Suprapubic skin (tissue), 4 donors: ENCODE measurements at regions not wholly inside any gene's neighbourhood (a gene's known extent, or its start where the extent isn't known, plus 50 kb on each side); places are given as distances from the start of the nearest gene placed in this dataset.

Experiments used
- DNase-seq, 2 donors: peaks; one replicate each; pipeline ENCODE4 v3.0.0-alpha.2; 2019; ENCODE audit warnings: low spot score in 2 of 2
- H3K27ac ChIP-seq: fragments of 200-600 bp; sonication (generic); one replicate; pipeline ENCODE4 v1.5.1; 2019
- H3K27me3 ChIP-seq: fragments of 200-600 bp; sonication (generic); one replicate; pipeline ENCODE4 v1.5.1; 2019
- H3K36me3 ChIP-seq: fragments of 200-600 bp; sonication (generic); one replicate; pipeline ENCODE4 v1.5.1; 2019
- H3K4me1 ChIP-seq: fragments of 200-600 bp; sonication (generic); one replicate; pipeline ENCODE4 v1.5.1; 2019
- H3K4me3 ChIP-seq: fragments of 200-600 bp; sonication (generic); one replicate; pipeline ENCODE4 v1.5.1; 2019; ENCODE audit warnings: mild to moderate bottlenecking
- H3K9me3 ChIP-seq: fragments of 200-600 bp; sonication (generic); one replicate; pipeline ENCODE4 v1.5.1; 2019
- EP300 ChIP-seq: sonication (generic); formaldehyde crosslinking; IDR thresholded peaks from one replicate; pipeline ENCODE4 v1.6.1; 2017; ENCODE audit warnings: antibody characterized with exemption
- POLR2A ChIP-seq, 2 donors: fragments of 450-650 bp; IDR thresholded peaks; one replicate each; pipeline ENCODE4 v1.6.1; 2017; ENCODE audit warnings: antibody characterized with exemption in 2 of 2, mild to moderate bottlenecking in 2 of 2, moderate library complexity in 2 of 2
- POLR2AphosphoS5 ChIP-seq, 3 donors: sonication (generic); formaldehyde crosslinking; IDR thresholded peaks; one replicate each; pipeline ENCODE4 v1.6.1; 2017; ENCODE audit warnings: antibody characterized with exemption in 3 of 3
- WGBS: methylation state at CpG from one replicate; pipeline ENCODE4 v1.1.5; 2018; 5-methylcytosine and 5-hydroxymethylcytosine counted together
- TF ChIP-seq, protein P1 (sequence below), 2 donors: fragments of 200-600 bp in 1 of 2; fragments of 450-650 bp in 1 of 2; sonication (generic) in 1 of 2; IDR thresholded peaks; one replicate each; pipeline ENCODE4 v1.5.1; 2016 to 2019; ENCODE audit warnings: antibody characterized with exemption in 2 of 2, mild to moderate bottlenecking in 1 of 2, moderate library complexity in 1 of 2

DNA sequence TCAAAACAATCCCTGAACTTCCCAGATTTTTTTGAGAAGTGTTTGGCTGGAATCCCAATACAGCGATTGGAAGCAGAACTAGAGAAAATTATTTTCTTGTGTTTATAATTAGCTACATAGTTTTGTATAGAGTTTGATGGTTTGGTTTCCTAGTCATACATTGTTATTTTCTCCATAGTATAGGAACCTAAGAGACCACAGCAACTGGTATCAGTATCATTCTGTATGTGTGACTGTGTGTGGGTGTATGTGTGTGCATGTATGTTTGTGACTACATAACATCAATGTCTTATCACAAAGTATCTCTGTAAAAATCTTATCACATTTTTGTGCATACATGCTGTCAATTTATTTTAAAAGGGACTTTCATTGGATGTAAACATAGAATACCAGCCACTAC lies 780.5 kb downstream of the MRPL39 start:
- Histone ChIP-seq H3K4me1 (no peaks in the 10 kb centered on the region), H3K36me3 (no peaks in the 10 kb centered on the region), H3K4me3 (no peak overlapping the region), H3K9me3 (no peaks in the 10 kb centered on the region), H3K27ac (no peak overlapping the region), H3K27me3 (no peaks in the 10 kb centered on the region)
- no peak for DNase-seq
- TF ChIP-seq POLR2AphosphoS5 (IDR thresholded peaks at IDR 0.05): no peak
- no peak for TF ChIP-seq EP300
- TF ChIP-seq, protein P1, sequence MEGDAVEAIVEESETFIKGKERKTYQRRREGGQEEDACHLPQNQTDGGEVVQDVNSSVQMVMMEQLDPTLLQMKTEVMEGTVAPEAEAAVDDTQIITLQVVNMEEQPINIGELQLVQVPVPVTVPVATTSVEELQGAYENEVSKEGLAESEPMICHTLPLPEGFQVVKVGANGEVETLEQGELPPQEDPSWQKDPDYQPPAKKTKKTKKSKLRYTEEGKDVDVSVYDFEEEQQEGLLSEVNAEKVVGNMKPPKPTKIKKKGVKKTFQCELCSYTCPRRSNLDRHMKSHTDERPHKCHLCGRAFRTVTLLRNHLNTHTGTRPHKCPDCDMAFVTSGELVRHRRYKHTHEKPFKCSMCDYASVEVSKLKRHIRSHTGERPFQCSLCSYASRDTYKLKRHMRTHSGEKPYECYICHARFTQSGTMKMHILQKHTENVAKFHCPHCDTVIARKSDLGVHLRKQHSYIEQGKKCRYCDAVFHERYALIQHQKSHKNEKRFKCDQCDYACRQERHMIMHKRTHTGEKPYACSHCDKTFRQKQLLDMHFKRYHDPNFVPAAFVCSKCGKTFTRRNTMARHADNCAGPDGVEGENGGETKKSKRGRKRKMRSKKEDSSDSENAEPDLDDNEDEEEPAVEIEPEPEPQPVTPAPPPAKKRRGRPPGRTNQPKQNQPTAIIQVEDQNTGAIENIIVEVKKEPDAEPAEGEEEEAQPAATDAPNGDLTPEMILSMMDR (IDR thresholded peaks at IDR 0.05): no peak
- no peak for TF ChIP-seq POLR2A (IDR thresholded peaks at IDR 0.05)
- 28% methylated on average over 1 of the region's 1 CpG for WGBS

DNA sequence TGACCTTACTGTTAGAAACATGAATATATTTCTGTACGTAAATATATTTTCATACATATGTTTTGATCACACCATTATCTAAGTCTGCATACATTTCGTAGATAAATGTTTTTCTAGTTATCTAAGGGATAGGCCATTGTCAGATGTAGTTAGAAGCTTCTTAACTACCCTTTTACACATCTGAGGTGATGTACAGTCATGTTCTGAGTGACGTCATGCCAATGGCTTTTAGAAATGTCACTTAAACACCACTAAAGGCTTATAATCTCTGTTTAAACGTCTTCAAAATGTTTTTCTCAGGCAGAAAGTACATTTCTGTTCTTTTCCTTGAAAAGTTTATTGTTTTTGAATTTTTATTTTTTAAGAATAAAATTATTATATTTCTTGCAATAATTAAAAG lies 781.9 kb downstream of the MRPL39 start:
- TF ChIP-seq POLR2AphosphoS5 (IDR thresholded peaks at IDR 0.05): no peak
- no peak for TF ChIP-seq EP300
- TF ChIP-seq, protein P1 (IDR thresholded peaks at IDR 0.05): no peak
- TF ChIP-seq POLR2A (IDR thresholded peaks at IDR 0.05): no peak
- H3K27ac ChIP-seq: no peak overlapping the region
- no peaks in the 10 kb centered on the region for H3K27me3 ChIP-seq
- no peaks in the 10 kb centered on the region for H3K9me3 ChIP-seq
- H3K4me1 ChIP-seq: no peaks in the 10 kb centered on the region
- no peaks in the 10 kb centered on the region for H3K36me3 ChIP-seq
- no peak for DNase-seq
- H3K4me3 ChIP-seq: no peak overlapping the region
- 76% methylated on average over 4 of the region's 4 CpGs for WGBS

DNA sequence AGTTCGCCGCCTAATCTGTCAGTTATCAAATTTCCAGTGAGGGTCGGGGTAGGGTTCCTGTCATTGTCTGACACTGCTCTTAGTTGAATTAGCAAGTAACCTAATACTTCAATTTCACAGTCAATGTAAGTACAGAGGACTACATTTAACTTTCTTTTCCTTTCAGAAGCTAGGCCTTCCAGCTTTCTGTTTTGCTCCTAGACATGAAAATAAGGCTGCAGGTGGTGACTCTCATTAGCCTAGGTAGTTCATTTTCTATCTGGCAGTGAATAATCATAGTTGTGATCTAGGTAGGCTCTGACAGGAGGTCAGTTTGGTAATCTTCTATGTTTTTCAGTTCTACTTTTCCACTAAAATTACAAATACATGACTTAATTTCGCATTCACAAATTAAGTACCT lies 783.1 kb downstream of the MRPL39 start:
- H3K36me3 ChIP-seq: no peaks in the 10 kb centered on the region
- TF ChIP-seq EP300 (no peak), POLR2AphosphoS5 (IDR thresholded peaks at IDR 0.05) (no peak), POLR2A (IDR thresholded peaks at IDR 0.05) (no peak)
- TF ChIP-seq, protein P1 (IDR thresholded peaks at IDR 0.05): no peak
- no peaks in the 10 kb centered on the region for H3K4me1 ChIP-seq
- 91% methylated on average over 4 of the region's 4 CpGs for WGBS
- no peak overlapping the region for H3K4me3 ChIP-seq
- H3K9me3 ChIP-seq: no peaks in the 10 kb centered on the region
- no peaks in the 10 kb centered on the region for H3K27me3 ChIP-seq
- H3K27ac ChIP-seq: no peak overlapping the region
- DNase-seq: no peak

DNA sequence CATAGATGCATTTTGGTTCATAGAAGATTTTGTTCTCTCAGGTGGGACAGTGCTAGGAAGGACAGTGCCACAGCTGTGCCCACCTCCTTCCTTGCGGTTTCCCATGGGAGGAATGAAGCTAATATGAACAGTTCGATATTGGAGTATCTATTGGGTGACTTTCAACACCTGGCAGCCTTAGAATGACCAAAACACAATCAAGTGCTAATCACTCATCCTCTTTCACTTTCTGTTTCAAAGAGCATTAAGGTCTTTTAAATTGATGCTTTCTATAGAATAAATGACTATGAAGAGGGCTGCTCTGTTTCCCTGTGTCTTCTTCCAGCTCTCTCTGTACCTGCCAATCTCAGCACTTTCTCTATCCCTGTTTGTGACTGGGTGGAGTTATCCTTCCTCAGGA lies 784.0 kb downstream of the MRPL39 start:
- 94% methylated on average over 2 of the region's 2 CpGs for WGBS
- no peak for DNase-seq

DNA sequence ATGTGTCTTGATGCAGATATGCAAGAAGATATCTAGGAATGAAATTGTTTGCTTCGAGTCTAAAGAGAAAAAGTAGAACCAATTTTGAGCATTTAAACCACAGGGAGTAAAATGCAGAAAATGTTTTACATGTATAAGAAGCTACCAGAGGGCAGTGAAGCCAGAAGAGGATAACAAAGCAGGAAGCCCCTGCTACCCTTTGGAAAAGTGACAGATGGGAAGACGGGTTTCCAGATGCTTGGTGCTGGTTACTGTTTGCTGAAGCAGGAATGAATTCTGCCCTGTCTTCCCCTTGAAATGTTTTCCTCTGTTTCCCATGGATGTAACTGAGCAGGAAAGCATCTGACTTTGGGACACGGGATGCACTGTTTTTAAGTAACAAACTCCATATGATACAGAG lies 822.2 kb downstream of the MRPL39 start:
- 54% methylated on average over 3 of the region's 3 CpGs for WGBS
- Histone ChIP-seq H3K27me3 (no peaks in the 10 kb centered on the region), H3K27ac (no peak overlapping the region), H3K36me3 (no peaks in the 10 kb centered on the region), H3K4me3 (no peak overlapping the region), H3K9me3 (no peaks in the 10 kb centered on the region), H3K4me1 (no peaks in the 10 kb centered on the region)
- TF ChIP-seq, protein P1 (IDR thresholded peaks at IDR 0.05): no peak
- TF ChIP-seq EP300: no peak
- TF ChIP-seq POLR2AphosphoS5 (IDR thresholded peaks at IDR 0.05): no peak
- no peak for TF ChIP-seq POLR2A (IDR thresholded peaks at IDR 0.05)
- DNase-seq: no peak

More for the DNA sequence above, 784.0 kb downstream of the MRPL39 start:
- Histone ChIP-seq H3K4me1 (no peaks in the 10 kb centered on the region), H3K27ac (no peak overlapping the region), H3K9me3 (no peaks in the 10 kb centered on the region), H3K36me3 (no peaks in the 10 kb centered on the region), H3K4me3 (no peak overlapping the region), H3K27me3 (no peaks in the 10 kb centered on the region)
- TF ChIP-seq POLR2AphosphoS5 (IDR thresholded peaks at IDR 0.05) (no peak), POLR2A (IDR thresholded peaks at IDR 0.05) (no peak), EP300 (no peak)
- TF ChIP-seq, protein P1 (IDR thresholded peaks at IDR 0.05): no peak
